HCT116 (cell line): ENCODE measurements at regions not wholly inside any gene's neighbourhood (a gene's known extent, or its start where the extent isn't known, plus 50 kb on each side); places are given as distances from the start of the nearest gene placed in this dataset.

Experiments
- ATAC-seq: fragments of 200-7000 bp; cut with Tn5 transposase; 2 replicates; pipeline ENCODE4 v1.9.1; 2020; ENCODE audit warnings: mild to moderate bottlenecking, moderate library complexity
- BruUV-seq: library from RNA; stranded (reverse); fragments of 400-500 nt; replicated peaks from 2 replicates; lab custom pipeline; 2021; lab: Mats Ljungman, UMichigan
- CTCF ChIA-PET: fragments of 300-600 bp; sonication (Branson Sonifier 250); formaldehyde crosslinking; loops from one replicate; lab custom pipeline; 2021; ENCODE audit warnings: antibody characterized with exemption; lab: Charles Lee
- POLR2A ChIA-PET: fragments of 300-600, 350-600 bp; sonication (Branson Sonifier 250); formaldehyde crosslinking; loops from one replicate; lab custom pipeline; 2021; ENCODE audit warnings: antibody characterized with exemption; lab: Charles Lee
- RAD21 ChIA-PET, 2 experiments: fragments of 300-600 bp; sonication (Branson Sonifier 250); formaldehyde crosslinking; loops; one replicate each; lab custom pipeline; 2023; ENCODE audit warnings: low total read pairs in 2 of 2; ENCODE audit not compliant: uncharacterized antibody in 2 of 2, unreplicated experiment in 2 of 2, low non-redundant PET in 1 of 2; lab: Charles Lee
- DNase-seq: peaks from one replicate; pipeline ENCODE4 v3.0.0-alpha.2; 2010; ENCODE audit warnings: low read depth, low spot score
- H2AFZ ChIP-seq: fragments of 200-600 bp; shearing (Covaris generic), sonication (generic); 2 replicates; pipeline ENCODE4 v1.6.1; 2017; ENCODE audit warnings: low read depth, mixed run types, mixed read lengths, antibody characterized with exemption, low read length; ENCODE audit not compliant: poor library complexity, severe bottlenecking
- H3K27ac ChIP-seq: 2 replicates; pipeline ENCODE4 v1.5.1; 2012; ENCODE audit warnings: low read depth, low read length
- H3K27me3 ChIP-seq: fragments of 200-600 bp; sonication (generic); 2 replicates; pipeline ENCODE4 v1.6.1; 2016; ENCODE audit warnings: mixed run types, low read length, mixed read lengths; ENCODE audit not compliant: insufficient read depth
- H3K36me3 ChIP-seq, 2 experiments: fragments of 200-500 bp in 1 of 2; fragments of 200-600 bp in 1 of 2; sonication (Bioruptor generic) in 1 of 2; sonication (generic) in 1 of 2; 2 replicates each; pipeline versions ENCODE4 v1.5.1 to v1.6.1; 2014 to 2016; ENCODE audit warnings: low read length in 2 of 2, inconsistent platforms in 1 of 2, mixed read lengths in 1 of 2, mixed run types in 1 of 2; ENCODE audit not compliant: insufficient read depth in 2 of 2, control insufficient read depth in 1 of 2
- H3K4me1 ChIP-seq, 2 experiments: fragments of 200-600 bp in 1 of 2; sonication (generic) in 1 of 2; 2 replicates each; pipeline versions ENCODE4 v1.5.1 to v1.6.1; 2012 to 2017; ENCODE audit warnings: low read length in 2 of 2, inconsistent platforms in 1 of 2, mild to moderate bottlenecking in 1 of 2, mixed read lengths in 1 of 2, mixed run types in 1 of 2, moderate library complexity in 1 of 2; ENCODE audit not compliant: insufficient read depth in 2 of 2, control insufficient read depth in 1 of 2
- H3K4me2 ChIP-seq: fragments of 200-600 bp; sonication (generic); 2 replicates; pipeline ENCODE4 v1.6.1; 2017; ENCODE audit warnings: mixed run types, low read length, mixed read lengths
- H3K4me3 ChIP-seq, 2 experiments: fragments of 200-600 bp in 1 of 2; sonication (generic) in 1 of 2; replicated peaks in 1 of 2; 2 replicates each; pipeline ENCODE4 v1.5.1; 2011 to 2016; ENCODE audit warnings: low read length in 2 of 2, control low read depth in 1 of 2, low read depth in 1 of 2, mild to moderate bottlenecking in 1 of 2, mixed read lengths in 1 of 2, mixed run types in 1 of 2
- H3K79me2 ChIP-seq: fragments of 200-600 bp; sonication (generic); 2 replicates; pipeline ENCODE4 v1.6.1; 2017; ENCODE audit warnings: mild to moderate bottlenecking, mixed run types, low read length, moderate library complexity, mixed read lengths; ENCODE audit not compliant: insufficient read depth
- H3K9ac ChIP-seq: fragments of 200-600 bp; sonication (generic); 2 replicates; pipeline ENCODE4 v1.6.1; 2016; ENCODE audit warnings: low read length, mixed read lengths
- H3K9me2 ChIP-seq: fragments of 200-600 bp; sonication (generic), shearing (Covaris generic); 2 replicates; pipeline ENCODE4 v1.6.1; 2017; ENCODE audit warnings: mixed run types, mild to moderate bottlenecking, moderate library complexity; ENCODE audit not compliant: insufficient read depth
- H3K9me3 ChIP-seq, 2 experiments: fragments of 200-500 bp in 1 of 2; fragments of 200-600 bp in 1 of 2; sonication (Bioruptor generic) in 1 of 2; sonication (generic) in 1 of 2; 2 replicates each; pipeline ENCODE4 v1.6.1; 2014 to 2017; ENCODE audit warnings: low read length in 2 of 2, mixed read lengths in 2 of 2, inconsistent platforms in 1 of 2, low read depth in 1 of 2, mild to moderate bottlenecking in 1 of 2, mixed run types in 1 of 2, moderate library complexity in 1 of 2; ENCODE audit not compliant: control insufficient read depth in 1 of 2, insufficient read depth in 1 of 2
- H4K20me1 ChIP-seq: fragments of 200-600 bp; sonication (generic), shearing (Covaris generic); 2 replicates; pipeline ENCODE4 v1.6.1; 2017; ENCODE audit warnings: mixed run types, mild to moderate bottlenecking, moderate library complexity; ENCODE audit not compliant: insufficient read depth
- CBX3 ChIP-seq: IDR thresholded peaks from 2 replicates; pipeline ENCODE4 v1.6.1; 2012; ENCODE audit warnings: low read depth
- EGR1 ChIP-seq: IDR thresholded peaks from 2 replicates; pipeline ENCODE4 v1.6.1; 2012; ENCODE audit warnings: low read depth
- EZH2phosphoT487 ChIP-seq: fragments of 200-600 bp; IDR thresholded peaks from 2 replicates; pipeline ENCODE4 v1.6.1; 2018; ENCODE audit warnings: antibody characterized with exemption, borderline replicate concordance
- FOSL1 ChIP-seq: IDR thresholded peaks from 2 replicates; pipeline ENCODE4 v1.6.1; 2012; ENCODE audit warnings: low read depth
- POLR2A ChIP-seq: IDR thresholded peaks from 2 replicates; pipeline ENCODE4 v1.7.0; 2011; ENCODE audit warnings: borderline replicate concordance; ENCODE audit not compliant: insufficient read depth, insufficient read length; ENCODE audit errors: extremely low read depth
- RAD21 ChIP-seq: IDR thresholded peaks from 2 replicates; pipeline ENCODE4 v1.6.1; 2012; ENCODE audit warnings: low read depth, mild to moderate bottlenecking
- SRF ChIP-seq: IDR thresholded peaks from 2 replicates; pipeline ENCODE4 v1.6.1; 2012; ENCODE audit warnings: low read depth
- TCF7L2 ChIP-seq: IDR thresholded peaks from 2 replicates; pipeline ENCODE4 v1.7.0; 2011; ENCODE audit warnings: borderline replicate concordance, inconsistent platforms; ENCODE audit not compliant: insufficient read depth, insufficient read length; ENCODE audit errors: extremely low read depth
- YY1 ChIP-seq: IDR thresholded peaks from 2 replicates; pipeline ENCODE4 v1.6.1; 2011; ENCODE audit warnings: low read length, low read depth, moderate library complexity, mild to moderate bottlenecking; ENCODE audit not compliant: insufficient replicate concordance; ENCODE audit errors: extremely low read depth
- ZBTB33 ChIP-seq: IDR thresholded peaks from 2 replicates; pipeline ENCODE4 v1.6.1; 2011; ENCODE audit warnings: mild to moderate bottlenecking, low read length, moderate library complexity; ENCODE audit not compliant: insufficient replicate concordance; ENCODE audit errors: extremely low read depth
- intact Hi-C: fragments of 100-400 bp; cut with micrococcal nuclease; formaldehyde crosslinking; loops from 2 replicates; pipeline ENCODE4 v1.10.0; 2022
- TF ChIP-seq, protein P1 (sequence below): IDR thresholded peaks from 2 replicates; pipeline ENCODE4 v1.6.1; 2012

- no peaks in the 10 kb centered on the region for H3K79me2 ChIP-seq
- RAD21 ChIA-PET, result no interaction called here
- no peak for DNase-seq
- H3K9me3 ChIP-seq, result no peaks in the 10 kb centered on the region
- no peak overlapping the region for H3K27ac ChIP-seq
- H3K27me3 ChIP-seq, result no peaks in the 10 kb centered on the region
- H3K4me2 ChIP-seq, result no peak overlapping the region
- CTCF ChIA-PET, result no interaction called here
- H3K9ac ChIP-seq, result no peak overlapping the region
- no peak for ATAC-seq
- no peaks in the 10 kb centered on the region for H3K36me3 ChIP-seq
- H3K4me1 ChIP-seq, result no peaks in the 10 kb centered on the region
- no TSS peak for BruUV-seq
- H4K20me1 ChIP-seq, result no peaks in the 10 kb centered on the region
- no peaks in the 10 kb centered on the region for H3K9me2 ChIP-seq
- intact Hi-C loops, result no loop called here
- H2AFZ ChIP-seq, result no peak overlapping the region
- POLR2A ChIA-PET, result no interaction called here
- H3K4me3 ChIP-seq, result no peak overlapping the region
- no peak for TF ChIP-seq CBX3
- no peak for TF ChIP-seq POLR2A
- no peak for TF ChIP-seq ZBTB33
- TF ChIP-seq, protein P1, sequence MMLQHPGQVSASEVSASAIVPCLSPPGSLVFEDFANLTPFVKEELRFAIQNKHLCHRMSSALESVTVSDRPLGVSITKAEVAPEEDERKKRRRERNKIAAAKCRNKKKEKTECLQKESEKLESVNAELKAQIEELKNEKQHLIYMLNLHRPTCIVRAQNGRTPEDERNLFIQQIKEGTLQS, result no peak
- TF ChIP-seq RAD21, result no peak
- TF ChIP-seq EZH2phosphoT487, result no peak
- TF ChIP-seq FOSL1, result no peak
- no peak for TF ChIP-seq TCF7L2
- no peak for TF ChIP-seq SRF
- TF ChIP-seq YY1, result no peak
- TF ChIP-seq EGR1, result no peak
- TF ChIP-seq, all 23 proteins: peak for 0
Measured at GRCh38 chr3:155019575-155019974, 60.5 kb upstream of the MME start.
